NCI-H446 treated with DMSO at 0.1 percent for 48 hours (cell line): ENCODE measurements at regions not wholly inside any gene's neighbourhood (a gene's known extent, or its start where the extent isn't known, plus 50 kb on each side); places are given as distances from the start of the nearest gene placed in this dataset.

ENCODE experiments used
- DNase-seq: peaks from one replicate; lab custom pipeline; 2025; lab: John Stamatoyannopoulos, UW

DNA sequence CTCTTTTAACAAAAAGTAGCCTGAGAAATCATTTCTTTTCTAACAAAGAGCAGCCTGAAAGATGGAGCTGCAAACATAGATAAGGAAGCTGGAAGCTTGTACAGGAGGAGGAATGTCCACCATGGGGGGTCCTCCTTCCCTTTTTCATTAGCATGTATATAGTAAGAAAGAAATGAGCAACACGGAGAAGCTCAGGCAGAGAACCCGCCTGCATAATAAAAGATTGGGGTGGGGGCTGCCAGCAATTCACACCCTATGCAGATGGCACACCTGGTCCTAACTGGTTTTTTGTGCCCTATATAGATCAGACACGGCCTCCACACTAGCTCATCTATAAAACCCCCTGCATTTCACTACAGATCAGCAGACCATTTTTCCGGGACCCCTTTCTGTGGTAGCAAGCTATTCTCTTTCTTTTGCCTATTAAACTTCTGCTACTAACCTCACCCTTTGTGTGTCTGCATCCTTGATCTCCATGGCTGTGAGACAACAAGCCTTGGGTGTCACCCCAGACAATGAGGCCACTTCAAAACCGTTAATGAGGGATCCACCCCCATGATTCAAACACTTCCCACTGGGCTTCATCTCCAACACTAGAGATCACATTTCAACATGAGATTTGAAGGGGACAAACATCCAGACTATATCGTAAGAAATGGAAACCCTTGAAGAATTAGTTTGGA is 167.5 kb upstream of the FREM2 start:
- DNase-seq, result no peak

- DNase-seq, result no peak
Measured at GRCh38 chr13:38520041-38520440, 166.8 kb upstream of the FREM2 start.

DNA sequence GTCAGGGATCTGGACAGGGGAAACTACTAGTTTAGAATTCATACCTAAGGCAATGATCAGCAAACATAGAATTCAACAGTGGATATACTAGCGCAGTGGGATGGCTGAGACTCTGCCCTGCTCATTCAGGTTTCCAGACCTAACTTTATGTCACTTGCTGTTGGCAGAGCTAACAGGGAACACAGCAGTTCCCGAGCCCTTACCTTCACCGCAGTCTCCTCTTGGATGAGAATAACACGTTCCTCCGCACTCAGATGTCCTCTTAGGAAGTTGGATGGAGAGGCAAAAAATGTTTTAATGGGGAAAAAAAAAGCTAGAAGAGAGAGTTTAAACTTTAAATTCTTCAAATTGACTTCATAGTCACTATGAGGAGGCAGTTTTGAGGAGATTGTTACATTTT is 159.7 kb upstream of the FREM2 start:
- DNase-seq, result no peak

DNA sequence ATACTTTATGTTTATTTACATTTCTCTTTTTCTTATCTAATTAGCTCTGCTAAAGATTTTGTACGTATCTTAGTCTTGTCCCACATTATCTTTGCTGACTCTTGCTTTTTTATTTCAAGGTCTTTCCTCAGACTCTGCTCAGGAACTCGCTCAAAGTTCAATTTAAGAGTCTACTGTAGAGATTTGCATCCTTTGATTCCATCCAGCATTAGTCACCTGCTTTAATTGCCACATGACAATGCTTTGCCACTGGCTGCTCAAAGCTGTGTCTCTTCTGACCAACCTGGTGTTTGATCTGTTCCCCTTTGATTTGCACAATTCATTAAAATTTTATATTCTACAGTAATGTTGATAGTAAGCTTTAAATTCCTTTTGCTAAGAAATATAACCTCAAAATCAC is 157.9 kb upstream of the FREM2 start:
- no peak for DNase-seq

DNA sequence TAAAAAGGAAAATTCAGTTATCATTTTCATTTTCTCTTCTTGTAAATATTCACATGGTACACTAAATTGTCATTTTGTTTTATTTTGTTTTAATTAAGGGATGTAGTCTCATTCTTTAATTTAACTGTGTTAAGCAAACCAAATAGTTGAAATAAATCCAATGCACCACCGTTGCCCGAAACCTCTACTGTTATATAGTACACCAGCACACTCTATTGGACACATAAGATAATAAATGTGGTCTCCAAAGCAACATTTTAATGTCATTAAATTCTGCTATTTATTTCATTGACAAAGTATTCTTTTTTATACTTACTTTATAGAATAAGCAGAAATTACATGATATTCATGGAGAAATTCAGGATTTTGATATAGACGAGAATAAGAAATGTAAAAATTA is 156.4 kb upstream of the FREM2 start:
- no peak for DNase-seq

- DNase-seq, result no peak
Measured at GRCh38 chr13:38535261-38535660, 151.6 kb upstream of the FREM2 start.

DNA sequence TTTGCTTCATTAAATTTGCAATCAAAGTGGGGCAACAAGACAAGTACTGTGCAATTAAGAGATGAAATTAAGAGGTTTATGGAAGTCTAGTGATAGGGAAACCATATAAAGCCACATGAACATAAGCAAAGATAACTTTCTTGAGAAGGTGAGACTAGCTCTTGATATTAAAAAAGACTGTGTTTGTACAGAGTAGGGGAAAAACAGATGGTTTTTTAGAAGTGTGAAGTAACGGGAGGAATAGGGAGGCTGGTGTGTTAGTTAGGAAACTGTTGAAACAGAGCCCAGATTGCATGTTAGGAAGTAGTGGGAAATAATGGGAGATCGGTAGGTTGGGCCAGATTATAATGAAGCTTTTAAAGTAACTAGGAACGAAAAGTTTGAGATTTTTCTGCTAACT is 149.8 kb upstream of the FREM2 start:
- peak; percentile 32 for DNase-seq

GRCh38 chr13:38538422-38538821 is 148.5 kb upstream of the FREM2 start:
- DNase-seq, result no peak

GRCh38 chr13:38539632-38540031 is 147.2 kb upstream of the FREM2 start:
- DNase-seq, result no peak

- no peak for DNase-seq
Measured at GRCh38 chr13:38542601-38543000, 144.3 kb upstream of the FREM2 start.

DNA sequence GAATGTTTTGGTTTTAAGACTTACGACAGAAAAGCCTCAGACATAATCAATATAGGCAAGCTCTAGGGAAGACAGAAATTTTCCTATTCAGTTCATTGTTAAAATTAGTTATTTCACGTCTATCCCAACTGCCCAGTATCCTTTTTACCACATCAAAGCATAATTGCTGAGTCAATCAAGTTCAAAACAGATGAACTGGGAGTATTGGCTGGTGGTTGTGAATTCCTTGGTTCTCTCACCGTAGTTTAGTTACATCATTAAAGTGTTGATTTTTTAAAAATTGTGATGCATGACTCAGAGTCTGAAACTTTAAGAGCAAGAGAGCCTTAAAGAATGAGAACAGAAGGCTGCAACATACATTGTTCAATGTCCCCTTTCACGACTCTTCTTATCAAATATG is 143.3 kb upstream of the FREM2 start:
- no peak for DNase-seq

GRCh38 chr13:38563739-38564138 is 123.1 kb upstream of the FREM2 start:
- no peak for DNase-seq

GRCh38 chr13:38564256-38565150 is 122.4 kb upstream of the FREM2 start:
- no peak for DNase-seq

GRCh38 chr13:38566023-38566422 is 120.9 kb upstream of the FREM2 start:
- DNase-seq, result no peak

DNA sequence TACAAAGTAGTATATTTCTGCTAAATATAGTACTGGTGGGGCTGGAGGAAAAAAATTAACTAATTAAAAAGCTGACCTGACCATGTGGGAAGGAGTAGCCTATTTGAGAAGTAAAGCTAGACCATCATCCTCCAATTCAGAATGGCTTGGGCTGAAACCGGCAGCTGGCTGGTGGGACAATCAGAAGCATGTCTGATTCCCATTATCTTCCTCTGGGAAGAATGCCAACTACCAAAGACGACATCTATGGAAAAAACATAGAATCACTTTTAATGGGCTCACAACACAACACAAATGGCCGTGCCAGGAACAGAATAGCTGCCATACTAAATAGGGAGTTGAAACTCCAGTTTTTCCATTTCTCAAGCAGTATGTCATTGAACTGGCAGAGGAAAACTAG is 120.4 kb upstream of the FREM2 start:
- DNase-seq, result peak; percentile 73

DNA sequence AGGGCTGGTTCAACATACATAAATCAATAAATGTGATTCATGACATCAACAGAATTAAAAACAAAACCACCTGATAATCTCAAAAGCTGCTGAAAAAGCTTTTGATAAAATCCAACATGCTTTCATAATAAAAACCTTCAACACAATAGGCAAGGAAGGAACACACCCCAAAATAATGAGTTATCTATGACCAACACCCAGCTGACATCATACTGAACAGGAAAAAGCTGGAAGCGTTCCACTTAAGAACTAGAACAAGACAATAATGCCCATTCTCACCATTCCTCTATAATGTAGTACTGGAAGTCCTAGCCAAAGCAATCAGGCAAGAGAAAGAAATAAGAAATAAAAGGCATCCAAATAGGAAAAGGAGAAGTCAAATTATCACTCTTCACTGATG is 116.2 kb upstream of the FREM2 start:
- DNase-seq, result no peak

- DNase-seq, result no peak
Measured at GRCh38 chr13:38575427-38575826, 111.5 kb upstream of the FREM2 start.

GRCh38 chr13:38577048-38577447 is 109.8 kb upstream of the FREM2 start:
- DNase-seq, result no peak

DNA sequence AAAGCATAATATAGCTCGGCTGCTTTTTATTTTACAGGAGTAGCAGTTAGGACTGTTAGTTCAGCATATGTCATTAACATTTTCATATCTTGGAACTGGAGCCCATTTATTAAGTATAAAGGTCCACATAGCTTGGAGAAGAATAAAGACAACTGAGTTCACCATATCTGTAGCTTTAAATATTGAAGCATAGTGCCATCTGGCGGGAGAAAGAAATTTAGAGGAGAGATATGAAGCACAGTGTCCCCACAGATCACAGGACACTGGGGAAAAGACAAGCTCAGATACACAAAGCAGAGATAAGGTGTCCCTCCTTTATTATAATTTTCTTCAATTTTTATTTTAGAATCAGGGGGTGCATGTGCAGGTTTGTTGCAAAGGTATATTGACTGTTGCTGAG is 104.7 kb upstream of the FREM2 start:
- peak; percentile 14 for DNase-seq

GRCh38 chr13:38590230-38590629 is 96.6 kb upstream of the FREM2 start:
- no peak for DNase-seq

GRCh38 chr13:38590796-38591507 is 95.9 kb upstream of the FREM2 start:
- no peak for DNase-seq

GRCh38 chr13:38602266-38602665 is 84.6 kb upstream of the FREM2 start:
- DNase-seq, result no peak
